M059J (cell line): ENCODE measurements at regions not wholly inside any gene's neighbourhood (a gene's known extent, or its start where the extent isn't known, plus 50 kb on each side); places are given as distances from the start of the nearest gene placed in this dataset.
A peak's percentile ranks its signal among the peaks of the same experiment; 100 is the strongest.
"Not testable (repeated sequence)": the region's sequence is repeated elsewhere in the genome, so short reads cannot be mapped to it uniquely, and the experiment has no call there.

Experiments used
- DNase-seq: peaks from one replicate; pipeline ENCODE4 v3.0.0-alpha.2; 2012; ENCODE audit warnings: low read depth

DNA sequence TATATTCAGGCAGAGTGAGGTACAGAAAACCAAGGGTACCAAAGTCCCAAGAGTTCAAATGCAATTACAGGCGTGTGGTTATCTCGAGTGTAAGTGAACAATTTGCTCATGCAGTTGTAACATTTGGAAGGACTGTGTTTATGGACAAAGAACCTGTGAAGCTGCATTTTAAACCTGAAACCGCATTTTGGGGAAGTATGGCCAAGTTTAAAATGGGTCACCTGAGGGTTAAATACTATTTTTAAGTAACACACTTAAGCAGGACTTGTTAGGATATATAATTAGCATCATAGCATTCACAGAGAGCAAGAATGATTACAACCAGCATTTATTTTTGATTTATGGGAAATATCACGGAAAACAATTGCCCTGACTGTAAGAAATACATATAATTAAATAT lies 79.1 kb upstream of the LCORL start:
- DNase-seq = no peak

DNA sequence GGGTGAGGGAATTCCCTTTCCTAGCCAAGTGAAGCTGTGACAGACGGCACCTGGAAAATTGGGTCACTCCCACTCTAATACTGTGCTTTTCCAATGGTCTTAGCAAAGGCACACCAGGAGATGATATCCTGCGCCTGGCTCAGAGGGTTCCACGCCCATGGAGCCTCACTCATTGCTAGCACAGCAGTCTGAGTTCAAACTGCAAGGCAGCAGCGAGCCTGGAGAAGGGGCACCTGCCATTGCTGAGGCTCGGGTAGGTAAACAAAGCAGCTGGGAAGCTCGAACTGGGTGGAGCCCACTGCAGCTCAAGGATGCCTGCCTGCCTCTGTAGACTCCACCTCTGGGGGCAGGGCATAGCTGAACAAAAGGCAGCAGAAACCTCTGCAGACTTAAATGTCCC lies 68.9 kb upstream of the LCORL start:
- DNase-seq = not testable (repeated sequence)

DNA sequence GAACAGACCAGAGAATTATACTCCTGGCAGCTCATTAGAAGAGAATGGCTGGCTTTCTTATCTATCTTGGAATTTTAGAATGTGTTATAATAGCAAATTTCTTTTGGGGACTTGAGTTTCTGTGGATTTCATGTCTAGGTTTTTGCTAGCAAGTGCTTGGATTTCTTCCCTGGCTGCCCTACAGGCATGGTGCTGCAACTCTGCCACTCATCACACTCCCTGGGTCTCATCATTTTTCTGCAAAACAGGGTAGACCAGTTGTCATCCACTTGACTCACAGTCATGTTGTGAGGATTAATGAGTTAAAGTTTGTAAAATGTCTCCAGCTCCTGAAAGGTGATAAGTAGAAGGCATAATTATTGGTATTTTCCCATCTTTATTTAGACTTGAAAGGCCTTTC lies 60.7 kb upstream of the LCORL start:
- DNase-seq = no peak

DNA sequence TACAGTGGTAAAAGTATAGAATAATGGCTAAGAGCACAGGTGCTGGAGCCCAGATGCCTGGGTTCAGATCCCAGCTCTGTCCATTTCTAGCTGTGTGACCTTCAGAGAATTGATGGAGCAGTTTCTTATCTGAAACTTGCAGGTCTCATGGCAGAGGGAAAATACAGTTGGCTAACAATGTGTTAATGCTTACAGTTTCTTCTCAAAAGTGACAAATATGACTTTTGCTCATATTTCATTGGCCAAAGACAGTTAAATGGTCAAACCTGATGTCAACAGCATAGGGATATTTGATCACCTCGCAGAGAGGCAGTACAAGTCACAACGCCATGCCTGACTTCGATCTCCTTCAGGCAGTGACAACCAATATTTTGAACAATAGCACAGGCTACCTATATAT lies 60.2 kb upstream of the LCORL start:
- no peak for DNase-seq

DNA sequence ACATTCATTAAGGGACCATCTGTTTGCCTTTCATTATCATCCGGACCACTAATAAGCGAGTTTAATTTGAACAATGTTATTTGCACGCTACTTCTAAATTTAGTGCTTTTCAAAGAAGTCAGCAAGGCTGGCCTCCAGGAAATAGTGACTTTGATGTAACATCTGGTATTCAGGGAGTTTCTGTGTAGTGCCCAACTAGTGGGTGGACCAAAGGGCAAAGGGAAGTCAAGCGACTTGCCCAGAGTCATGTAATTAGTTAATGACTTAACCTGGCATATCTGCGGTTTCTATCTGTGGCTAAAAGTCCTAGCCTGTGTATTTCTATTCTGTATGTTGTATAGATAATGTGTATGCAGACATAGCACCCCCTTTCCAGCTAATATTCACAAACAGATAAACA lies 56.3 kb upstream of the LCORL start:
- no peak for DNase-seq

DNA sequence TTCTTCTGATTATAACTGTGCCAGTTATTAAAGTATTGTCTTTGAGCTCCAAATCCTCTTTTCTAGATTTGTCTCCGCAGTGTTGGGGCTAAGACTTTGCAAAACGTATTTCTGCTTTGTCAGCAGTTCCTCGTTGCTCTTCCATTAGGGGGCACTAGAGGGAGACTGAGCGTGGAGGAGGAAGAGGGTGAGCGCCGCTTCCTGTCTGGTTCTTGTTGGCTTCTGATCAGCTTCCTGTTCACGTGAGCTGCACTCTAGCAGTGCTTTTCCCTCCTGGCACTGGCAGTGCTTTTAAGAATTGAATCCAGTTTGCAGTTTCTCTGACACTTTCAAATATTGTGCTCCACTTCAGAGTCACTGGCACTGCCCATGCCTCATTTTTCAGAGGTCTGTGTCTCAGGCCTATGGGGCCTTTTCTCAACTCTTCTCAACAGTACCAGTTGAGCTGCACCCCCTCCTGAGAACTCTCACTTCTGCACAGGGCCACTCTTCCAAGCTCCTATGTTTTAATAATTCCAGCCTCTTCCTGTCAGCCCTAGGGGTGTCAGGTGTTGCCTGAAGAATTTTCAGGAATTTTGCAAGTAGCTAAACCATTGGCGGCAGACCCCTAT lies 54.4 kb upstream of the LCORL start:
- peak; percentile 25 for DNase-seq

DNA sequence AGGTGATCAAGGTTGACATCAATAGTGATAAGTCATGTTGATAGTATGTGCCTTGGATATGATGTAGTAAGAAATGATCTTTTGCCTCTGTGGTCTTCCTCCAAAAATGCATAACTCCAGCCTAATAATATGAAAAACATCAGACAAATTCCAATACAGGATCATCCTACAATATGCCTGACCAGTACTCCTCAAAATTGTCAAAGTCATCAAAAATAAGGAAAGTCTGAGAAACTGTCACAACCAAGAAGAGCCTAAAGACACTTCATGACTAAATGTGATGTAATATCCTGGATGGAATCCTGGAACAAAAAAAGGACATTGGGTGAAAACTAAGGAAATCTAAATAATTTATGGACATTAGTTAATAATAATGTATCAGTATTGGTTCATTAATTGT lies 50.3 kb upstream of the LCORL start:
- no peak for DNase-seq
